ENCODE measurements at regions not wholly inside any gene's neighbourhood (a gene's known extent, or its start where the extent isn't known, plus 50 kb on each side); places are given as distances from the start of the nearest gene placed in this dataset.

DNA sequence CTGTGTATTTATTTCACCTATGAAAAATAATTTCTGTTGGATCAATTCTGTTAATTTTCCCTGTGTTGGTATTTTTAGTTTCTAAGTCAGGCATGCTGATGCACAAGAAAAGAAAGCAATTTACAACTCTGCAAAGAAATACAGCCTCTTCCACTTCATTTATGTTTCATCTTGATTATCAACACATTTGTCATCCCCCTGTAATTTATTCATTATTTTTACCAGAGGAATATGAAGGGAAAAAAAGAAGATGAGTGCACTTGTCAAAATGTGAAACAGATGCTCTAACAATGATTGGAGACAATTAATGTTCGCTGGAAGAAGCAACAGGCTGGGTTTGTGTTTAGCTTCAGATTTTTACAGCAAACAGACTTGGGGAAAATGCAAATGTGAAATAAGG is 958.5 kb upstream of the SEL1L start:
- Histone ChIP-seq H2AFZ (no peak overlapping the region), H3K9me3 (ENCODE audit: low read depth) (no peaks in the 10 kb centered on the region), H3K4me3 (no peak overlapping the region), H3K4me1 (ENCODE audit: insufficient read depth) (no peaks in the 10 kb centered on the region), H4K20me1 (ENCODE audit: insufficient read depth, poor library complexity, severe bottlenecking) (no peaks in the 10 kb centered on the region), H3K79me2 (no peaks in the 10 kb centered on the region), H3K4me2 (no peak overlapping the region), H3K9me2 (replicated peaks; ENCODE audit: insufficient read depth) (no peaks in the 10 kb centered on the region), H3K27ac (no peak overlapping the region), H3K27me3 (no peaks in the 10 kb centered on the region), H3K36me3 (replicated peaks; ENCODE audit: insufficient read depth, low read depth) (no peaks in the 10 kb centered on the region)
- DNase-seq (ENCODE audit: low spot score) = no peak
- TF ChIP-seq EZH2 (IDR thresholded peaks at IDR 0.05; ENCODE audit: borderline replicate concordance) (no peak), EZH2phosphoT487 (IDR thresholded peaks at IDR 0.05; ENCODE audit: low read depth, severe bottlenecking, unreplicated experiment) (no peak)
- TF ChIP-seq, protein P1, sequence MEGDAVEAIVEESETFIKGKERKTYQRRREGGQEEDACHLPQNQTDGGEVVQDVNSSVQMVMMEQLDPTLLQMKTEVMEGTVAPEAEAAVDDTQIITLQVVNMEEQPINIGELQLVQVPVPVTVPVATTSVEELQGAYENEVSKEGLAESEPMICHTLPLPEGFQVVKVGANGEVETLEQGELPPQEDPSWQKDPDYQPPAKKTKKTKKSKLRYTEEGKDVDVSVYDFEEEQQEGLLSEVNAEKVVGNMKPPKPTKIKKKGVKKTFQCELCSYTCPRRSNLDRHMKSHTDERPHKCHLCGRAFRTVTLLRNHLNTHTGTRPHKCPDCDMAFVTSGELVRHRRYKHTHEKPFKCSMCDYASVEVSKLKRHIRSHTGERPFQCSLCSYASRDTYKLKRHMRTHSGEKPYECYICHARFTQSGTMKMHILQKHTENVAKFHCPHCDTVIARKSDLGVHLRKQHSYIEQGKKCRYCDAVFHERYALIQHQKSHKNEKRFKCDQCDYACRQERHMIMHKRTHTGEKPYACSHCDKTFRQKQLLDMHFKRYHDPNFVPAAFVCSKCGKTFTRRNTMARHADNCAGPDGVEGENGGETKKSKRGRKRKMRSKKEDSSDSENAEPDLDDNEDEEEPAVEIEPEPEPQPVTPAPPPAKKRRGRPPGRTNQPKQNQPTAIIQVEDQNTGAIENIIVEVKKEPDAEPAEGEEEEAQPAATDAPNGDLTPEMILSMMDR (IDR thresholded peaks at IDR 0.05; ENCODE audit: poor library complexity) = no peak
- 69% methylated on average over 1 of the region's 1 CpG for WGBS (ENCODE audit: low lambda C conversion rate, missing lambda C conversion rate)

GRCh38 chr14:82500222-82500621 is 966.6 kb upstream of the SEL1L start:
- no peaks in the 10 kb centered on the region for H4K20me1 ChIP-seq (ENCODE audit: insufficient read depth, poor library complexity, severe bottlenecking)
- 43% methylated on average over 1 of the region's 1 CpG for WGBS (ENCODE audit: low lambda C conversion rate, missing lambda C conversion rate)
- TF ChIP-seq EZH2 (IDR thresholded peaks at IDR 0.05; ENCODE audit: borderline replicate concordance) = no peak
- TF ChIP-seq EZH2phosphoT487 (IDR thresholded peaks at IDR 0.05; ENCODE audit: low read depth, severe bottlenecking, unreplicated experiment) = no peak
- TF ChIP-seq, protein P1 (IDR thresholded peaks at IDR 0.05; ENCODE audit: poor library complexity) = no peak
- peaks cover 17% of the 10 kb centered on the region for H3K4me1 ChIP-seq (ENCODE audit: insufficient read depth)
- no peaks in the 10 kb centered on the region for H3K9me3 ChIP-seq (ENCODE audit: low read depth)
- no peaks in the 10 kb centered on the region for H3K79me2 ChIP-seq
- H3K4me2 ChIP-seq = no peak overlapping the region
- no peak overlapping the region for H3K27ac ChIP-seq
- H3K27me3 ChIP-seq = no peaks in the 10 kb centered on the region
- H3K36me3 ChIP-seq (replicated peaks; ENCODE audit: insufficient read depth, low read depth) = no peaks in the 10 kb centered on the region
- H3K4me3 ChIP-seq = no peak overlapping the region
- DNase-seq (ENCODE audit: low spot score) = no peak
- no peaks in the 10 kb centered on the region for H3K9me2 ChIP-seq (replicated peaks; ENCODE audit: insufficient read depth)
- H2AFZ ChIP-seq = no peak overlapping the region

DNA sequence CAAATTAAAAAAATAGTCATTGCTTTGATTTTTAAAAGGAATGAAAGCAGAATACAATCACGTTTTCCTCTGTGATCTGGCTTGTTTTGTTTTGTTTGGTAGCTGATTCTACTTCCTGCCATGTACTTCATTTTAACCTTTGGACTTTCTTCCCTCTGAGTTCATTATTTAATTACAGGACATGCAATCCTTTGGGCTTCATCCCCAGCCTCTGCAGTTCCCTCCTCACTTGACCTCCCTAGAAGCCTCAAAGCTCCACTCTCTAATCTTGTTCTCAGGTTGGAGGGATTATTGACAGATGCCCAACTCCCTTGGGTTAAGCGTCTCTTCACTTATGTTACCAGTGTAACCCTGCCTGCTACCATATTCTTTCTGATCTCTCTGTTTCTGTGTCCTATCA is 967.9 kb upstream of the SEL1L start:
- 63% methylated on average over 2 of the region's 2 CpGs for WGBS (ENCODE audit: low lambda C conversion rate, missing lambda C conversion rate)
- H3K27ac ChIP-seq = no peak overlapping the region

More for the DNA sequence above, 967.9 kb upstream of the SEL1L start:
- Histone ChIP-seq H3K4me2 (no peak overlapping the region), H3K4me3 (no peak overlapping the region), H4K20me1 (ENCODE audit: insufficient read depth, poor library complexity, severe bottlenecking) (no peaks in the 10 kb centered on the region), H3K4me1 (ENCODE audit: insufficient read depth) (peaks cover 17% of the 10 kb centered on the region), H3K27me3 (no peaks in the 10 kb centered on the region), H3K36me3 (replicated peaks; ENCODE audit: insufficient read depth, low read depth) (no peaks in the 10 kb centered on the region), H3K9me2 (replicated peaks; ENCODE audit: insufficient read depth) (no peaks in the 10 kb centered on the region), H2AFZ (peak overlapping the region; percentile 32), H3K79me2 (no peaks in the 10 kb centered on the region), H3K9me3 (ENCODE audit: low read depth) (no peaks in the 10 kb centered on the region)
- DNase-seq (ENCODE audit: low spot score) = peak; percentile 4
- TF ChIP-seq EZH2 (IDR thresholded peaks at IDR 0.05; ENCODE audit: borderline replicate concordance) = no peak
- TF ChIP-seq, protein P1 (IDR thresholded peaks at IDR 0.05; ENCODE audit: poor library complexity) = no peak
- no peak for TF ChIP-seq EZH2phosphoT487 (IDR thresholded peaks at IDR 0.05; ENCODE audit: low read depth, severe bottlenecking, unreplicated experiment)
